OCI-LY7 (cell line): ENCODE measurements at regions not wholly inside any gene's neighbourhood (a gene's known extent, or its start where the extent isn't known, plus 50 kb on each side); places are given as distances from the start of the nearest gene placed in this dataset.

Source experiments
- CTCF ChIP-seq: fragments of 200-600 bp; sonication (generic); conservative IDR thresholded peaks from 2 replicates; pipeline ENCODE4 v1.5.1; 2014; ENCODE audit warnings: mild to moderate bottlenecking, antibody characterized with exemption, low read length, moderate library complexity, mixed read lengths
- EZH2phosphoT487 ChIP-seq: fragments of 200-600 bp; sonication (generic); IDR thresholded peaks from 2 replicates; pipeline ENCODE4 v1.6.1; 2018; ENCODE audit warnings: low read depth, borderline replicate concordance, mild to moderate bottlenecking, mixed run types, antibody characterized with exemption, low read length, moderate library complexity, mixed read lengths

- no peak for TF ChIP-seq CTCF
- no peak for TF ChIP-seq EZH2phosphoT487
These were observed 82.0 kb upstream of the RGS1 start for GRCh38 chr1:192493584-192493983.
